HEK293T (cell line): ENCODE measurements at regions not wholly inside any gene's neighbourhood (a gene's known extent, or its start where the extent isn't known, plus 50 kb on each side); places are given as distances from the start of the nearest gene placed in this dataset.

Experiments
- CTCF ChIA-PET: fragments of 350-600 bp; formaldehyde crosslinking; extraction: SDS; loops from one replicate; lab custom pipeline; 2021; ENCODE audit warnings: antibody characterized with exemption, inconsistent platforms; lab: Yijun Ruan, JAX
- POLR2A ChIA-PET: fragments of 350-600 bp; formaldehyde crosslinking; extraction: SDS; loops from one replicate; lab custom pipeline; 2020; ENCODE audit warnings: antibody characterized with exemption, inconsistent platforms; lab: Yijun Ruan, JAX
- DNase-seq: peaks from one replicate; pipeline ENCODE4 v3.0.0; 2012; ENCODE audit warnings: mixed read lengths; ENCODE audit errors: extremely low spot score
- ARNT ChIP-seq: fragments of 450-650 bp; IDR thresholded peaks from 2 replicates; pipeline ENCODE4 v1.6.1; 2017; ENCODE audit warnings: mild to moderate bottlenecking
- BHLHE40 ChIP-seq: fragments of 450-650 bp; IDR thresholded peaks from 2 replicates; pipeline ENCODE4 v1.6.1; 2016; ENCODE audit warnings: mild to moderate bottlenecking, moderate library complexity, borderline replicate concordance
- CTBP1 ChIP-seq: fragments of 450-650 bp; IDR thresholded peaks from 2 replicates; pipeline ENCODE4 v1.6.1; 2016; ENCODE audit warnings: borderline replicate concordance
- ELF4 ChIP-seq: fragments of 450-650 bp; IDR thresholded peaks from 2 replicates; pipeline ENCODE4 v1.6.1; 2017; ENCODE audit warnings: antibody characterized with exemption
- FOXA1 ChIP-seq: fragments of 450-650 bp; IDR thresholded peaks from 2 replicates; pipeline ENCODE4 v1.6.1; 2016; ENCODE audit warnings: mild to moderate bottlenecking
- FOXK2 ChIP-seq: fragments of 450-650 bp; IDR thresholded peaks from 2 replicates; pipeline ENCODE4 v1.6.1; 2016; ENCODE audit warnings: mild to moderate bottlenecking
- FOXM1 ChIP-seq: fragments of 450-650 bp; IDR thresholded peaks from 2 replicates; pipeline ENCODE4 v1.6.1; 2017; ENCODE audit warnings: mild to moderate bottlenecking, borderline replicate concordance
- HDGF ChIP-seq: fragments of 450-650 bp; IDR thresholded peaks from 2 replicates; pipeline ENCODE4 v1.6.1; 2017; ENCODE audit warnings: antibody characterized with exemption, borderline replicate concordance
- L3MBTL2 ChIP-seq: fragments of 450-650 bp; conservative IDR thresholded peaks from 2 replicates; pipeline ENCODE4 v1.6.1; 2016; ENCODE audit warnings: mild to moderate bottlenecking
- LEF1 ChIP-seq: fragments of 450-650 bp; IDR thresholded peaks from 2 replicates; pipeline ENCODE4 v1.6.1; 2017; ENCODE audit warnings: mild to moderate bottlenecking, borderline replicate concordance
- NFRKB ChIP-seq: fragments of 450-650 bp; IDR thresholded peaks from 2 replicates; pipeline ENCODE4 v1.6.1; 2016; ENCODE audit warnings: mild to moderate bottlenecking, moderate library complexity
- SP1 ChIP-seq: fragments of 450-650 bp; IDR thresholded peaks from 2 replicates; pipeline ENCODE4 v1.6.1; 2017
- SUZ12 ChIP-seq: fragments of 450-650 bp; IDR thresholded peaks from 2 replicates; pipeline ENCODE4 v1.6.1; 2016; ENCODE audit warnings: mild to moderate bottlenecking
- TARDBP ChIP-seq: fragments of 450-650 bp; IDR thresholded peaks from 2 replicates; pipeline ENCODE4 v1.6.1; 2016
- ZNF384 ChIP-seq: fragments of 450-650 bp; IDR thresholded peaks from 2 replicates; pipeline ENCODE4 v1.6.1; 2016
- TF ChIP-seq, protein P1 (sequence below): fragments of 450-650 bp; IDR thresholded peaks from 2 replicates; pipeline ENCODE4 v1.6.1; 2016

GRCh38 chr18:27794181-27794926 is 382.6 kb downstream of the CDH2 start:
- CTCF ChIA-PET = interaction anchor here (1.5 kb wide), 1 partner anchor 9 kb away, joined by 9 read pairs; no protein-coding TSS in a partner anchor
- POLR2A ChIA-PET = no interaction called here
- DNase-seq = no peak
- TF ChIP-seq SUZ12 = no peak
- TF ChIP-seq BHLHE40 = no peak

- POLR2A ChIA-PET = no interaction called here
- DNase-seq = no peak
- TF ChIP-seq FOXA1 (no peak), L3MBTL2 (no peak), FOXM1 (no peak), ELF4 (no peak), FOXK2 (no peak), SP1 (no peak), TARDBP (no peak), ZNF384 (no peak), SUZ12 (no peak), NFRKB (no peak), HDGF (no peak), ARNT (no peak), LEF1 (no peak), CTBP1 (no peak), BHLHE40 (no peak)
- TF ChIP-seq, protein P1, sequence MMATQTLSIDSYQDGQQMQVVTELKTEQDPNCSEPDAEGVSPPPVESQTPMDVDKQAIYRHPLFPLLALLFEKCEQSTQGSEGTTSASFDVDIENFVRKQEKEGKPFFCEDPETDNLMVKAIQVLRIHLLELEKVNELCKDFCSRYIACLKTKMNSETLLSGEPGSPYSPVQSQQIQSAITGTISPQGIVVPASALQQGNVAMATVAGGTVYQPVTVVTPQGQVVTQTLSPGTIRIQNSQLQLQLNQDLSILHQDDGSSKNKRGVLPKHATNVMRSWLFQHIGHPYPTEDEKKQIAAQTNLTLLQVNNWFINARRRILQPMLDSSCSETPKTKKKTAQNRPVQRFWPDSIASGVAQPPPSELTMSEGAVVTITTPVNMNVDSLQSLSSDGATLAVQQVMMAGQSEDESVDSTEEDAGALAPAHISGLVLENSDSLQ = no peak
- CTCF ChIA-PET = interaction anchor here (1.5 kb wide), 1 partner anchor 8 kb away, joined by 9 read pairs; no protein-coding TSS in a partner anchor
Observed at GRCh38 chr18:27793013-27793785, 383.7 kb downstream of the CDH2 start.

DNA sequence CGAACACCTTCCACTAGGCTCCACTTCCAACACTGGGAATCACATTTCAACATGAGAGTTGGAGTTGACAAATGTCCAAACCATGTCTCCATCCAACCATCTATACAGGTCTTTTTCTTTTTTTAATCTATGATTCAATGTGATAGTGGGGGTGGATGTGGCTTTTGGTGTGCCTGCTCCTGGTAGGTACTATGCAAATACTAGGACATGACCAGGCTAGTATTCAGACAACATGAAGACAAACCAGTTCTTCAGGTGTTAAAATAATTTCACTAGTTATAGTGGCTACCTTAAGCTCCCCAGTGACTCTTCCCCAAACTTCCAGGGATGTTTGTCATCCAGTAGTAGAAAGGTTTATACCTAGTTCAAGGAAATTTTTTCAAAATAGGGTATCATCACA is 387.5 kb downstream of the CDH2 start:
- ChIA-PET POLR2A (no interaction called here), CTCF (no interaction called here)
- TF ChIP-seq, protein P1 = no peak
- TF ChIP-seq FOXM1 = no peak
- no peak for TF ChIP-seq ARNT
- no peak for TF ChIP-seq HDGF
- DNase-seq = no peak

GRCh38 chr18:27787547-27787946 is 389.4 kb downstream of the CDH2 start:
- no peak for DNase-seq
- no peak for TF ChIP-seq HDGF
- no peak for TF ChIP-seq FOXM1
- no peak for TF ChIP-seq TARDBP
- no peak for TF ChIP-seq SUZ12
- no peak for TF ChIP-seq FOXK2
- TF ChIP-seq, protein P1 = no peak
- no peak for TF ChIP-seq ELF4
- no peak for TF ChIP-seq L3MBTL2
- TF ChIP-seq LEF1 = no peak
- CTCF ChIA-PET = no interaction called here
- POLR2A ChIA-PET = no interaction called here

DNA sequence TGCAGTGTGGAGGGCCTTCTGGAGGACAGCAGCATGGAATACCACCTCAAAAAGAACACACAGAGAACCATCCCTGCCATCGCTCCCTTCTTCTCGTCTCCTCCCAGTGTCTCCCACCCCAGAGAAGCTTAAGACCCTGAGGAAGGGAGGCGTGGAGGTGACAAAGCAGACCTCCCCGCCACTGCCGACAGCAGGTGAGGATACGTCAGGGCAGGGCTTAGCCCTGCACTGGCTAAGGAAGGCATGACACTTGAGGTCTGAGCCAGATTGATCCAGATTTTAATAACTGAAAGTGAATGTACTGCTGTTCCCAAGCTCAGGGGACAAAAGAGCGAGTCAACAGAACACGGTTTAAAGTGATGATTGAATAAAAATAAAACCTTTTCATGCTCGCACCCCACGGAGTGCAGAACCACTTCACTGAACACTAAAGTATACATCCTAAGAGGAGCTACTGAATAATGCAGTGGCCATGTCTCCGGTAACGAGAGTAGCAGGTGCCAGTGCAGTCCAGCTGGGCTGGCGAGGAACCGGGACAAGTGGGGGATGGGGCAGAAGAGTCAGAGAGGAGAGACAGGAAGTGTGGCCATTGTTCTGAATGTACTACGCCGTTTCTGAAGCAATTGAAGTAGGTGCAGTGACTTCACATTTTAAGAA is 391.0 kb downstream of the CDH2 start:
- DNase-seq = no peak
- no peak for TF ChIP-seq LEF1
- TF ChIP-seq, protein P1 = no peak
- no peak for TF ChIP-seq HDGF
- TF ChIP-seq SUZ12 = no peak
- no peak for TF ChIP-seq ELF4
- no peak for TF ChIP-seq BHLHE40
- no peak for TF ChIP-seq SP1
- TF ChIP-seq L3MBTL2 = no peak
- TF ChIP-seq NFRKB = no peak
- no peak for TF ChIP-seq CTBP1
- no peak for TF ChIP-seq TARDBP
- no peak for TF ChIP-seq FOXM1
- ChIA-PET POLR2A (no interaction called here), CTCF (interaction anchor here (1.3 kb wide), 1 partner anchor 8 kb away, joined by 9 read pairs; no protein-coding TSS in a partner anchor)
